ENCODE measurements at regions not wholly inside any gene's neighbourhood (a gene's known extent, or its start where the extent isn't known, plus 50 kb on each side); places are given as distances from the start of the nearest gene placed in this dataset.

GRCh38 chr13:22738357-22738756 is 442.4 kb upstream of the SGCG start:
- no peaks in the 10 kb centered on the region for H3K36me3 Mint-ChIP-seq (ENCODE audit: low read depth)
- TF ChIP-seq CTCF (IDR thresholded peaks at IDR 0.05; ENCODE audit: unreplicated experiment in 3 of 3) = no peak

GRCh38 chr13:22740264-22740663 is 440.5 kb upstream of the SGCG start:
- Mint-ChIP-seq H3K27ac (no peak overlapping the region), H3K27me3 (ENCODE audit: low read depth) (peaks cover 3% of the 10 kb centered on the region), H3K9me3 (peaks cover 17% of the 10 kb centered on the region), H3K4me3 (no peak overlapping the region), H3K36me3 (ENCODE audit: low read depth) (no peaks in the 10 kb centered on the region), H3K4me1 (peaks cover 8% of the 10 kb centered on the region)
- no peak for TF ChIP-seq CTCF (IDR thresholded peaks at IDR 0.05; ENCODE audit: unreplicated experiment in 3 of 3)

More at GRCh38 chr13:22738357-22738756, 442.4 kb upstream of the SGCG start:
- Mint-ChIP-seq H3K9me3 (peaks cover 17% of the 10 kb centered on the region), H3K27ac (no peak overlapping the region), H3K4me1 (peaks cover 13% of the 10 kb centered on the region), H3K4me3 (no peak overlapping the region), H3K27me3 (ENCODE audit: low read depth) (peaks cover 4% of the 10 kb centered on the region)

GRCh38 chr13:22744688-22745452 is 435.9 kb upstream of the SGCG start:
- no peaks in the 10 kb centered on the region for H3K27me3 Mint-ChIP-seq (ENCODE audit: low read depth)
- H3K9me3 Mint-ChIP-seq = peaks cover 14% of the 10 kb centered on the region
- no peak for TF ChIP-seq CTCF (IDR thresholded peaks at IDR 0.05; ENCODE audit: unreplicated experiment in 3 of 3)
- no peak overlapping the region for H3K4me3 Mint-ChIP-seq
- H3K36me3 Mint-ChIP-seq (ENCODE audit: low read depth) = no peaks in the 10 kb centered on the region
- peaks cover 20% of the 10 kb centered on the region for H3K4me1 Mint-ChIP-seq
- H3K27ac Mint-ChIP-seq = no peak overlapping the region

- Mint-ChIP-seq H3K27ac (peak overlapping the region in 2 of 3 experiments; percentile 20 to 26), H3K36me3 (ENCODE audit: low read depth) (peaks cover 6% of the 10 kb centered on the region), H3K4me1 (peaks cover 16% of the 10 kb centered on the region), H3K9me3 (peaks cover 15% of the 10 kb centered on the region), H3K27me3 (ENCODE audit: low read depth) (peaks cover 4% of the 10 kb centered on the region), H3K4me3 (no peak overlapping the region)
- no peak for TF ChIP-seq CTCF (IDR thresholded peaks at IDR 0.05; ENCODE audit: unreplicated experiment in 3 of 3)
These were observed 431.8 kb upstream of the SGCG start for GRCh38 chr13:22748866-22749577.

GRCh38 chr13:22749626-22750025 is 431.2 kb upstream of the SGCG start:
- H3K9me3 Mint-ChIP-seq = peaks cover 18% of the 10 kb centered on the region

More at GRCh38 chr13:22749626-22750025, 431.2 kb upstream of the SGCG start:
- Mint-ChIP-seq H3K27ac (peak overlapping the region in 2 of 3 experiments; percentile 8 to 26), H3K4me3 (no peak overlapping the region), H3K36me3 (ENCODE audit: low read depth) (peaks cover 9% of the 10 kb centered on the region), H3K27me3 (ENCODE audit: low read depth) (peaks cover 4% of the 10 kb centered on the region), H3K4me1 (peaks cover 19% of the 10 kb centered on the region)
- TF ChIP-seq CTCF (IDR thresholded peaks at IDR 0.05; ENCODE audit: unreplicated experiment in 3 of 3) = no peak

Data from nephron (organoid).